ENCODE measurements at regions not wholly inside any gene's neighbourhood (a gene's known extent, or its start where the extent isn't known, plus 50 kb on each side); places are given as distances from the start of the nearest gene placed in this dataset.
A peak's percentile ranks its signal among the peaks of the same experiment; 100 is the strongest.

- no peak overlapping the region for H3K4me3 Mint-ChIP-seq
- no peaks in the 10 kb centered on the region for H3K9me3 Mint-ChIP-seq
- peaks cover 7% of the 10 kb centered on the region for H3K27me3 Mint-ChIP-seq
- H3K4me1 Mint-ChIP-seq = no peaks in the 10 kb centered on the region
- no peak overlapping the region for H3K27ac Mint-ChIP-seq
- H3K36me3 Mint-ChIP-seq (ENCODE audit: low read depth) = no peaks in the 10 kb centered on the region
- ATAC-seq (replicated peaks) = no peak
These were observed 366.5 kb downstream of the KCTD12 start for GRCh38 chr13:76519685-76520084.

GRCh38 chr13:76516586-76516985 lies 369.6 kb downstream of the KCTD12 start:
- Mint-ChIP-seq H3K27ac (no peak overlapping the region), H3K4me3 (no peak overlapping the region), H3K9me3 (no peaks in the 10 kb centered on the region), H3K4me1 (no peaks in the 10 kb centered on the region), H3K27me3 (peaks cover 12% of the 10 kb centered on the region), H3K36me3 (ENCODE audit: low read depth) (no peaks in the 10 kb centered on the region)
- ATAC-seq (replicated peaks) = no peak

GRCh38 chr13:76516013-76516412 lies 370.2 kb downstream of the KCTD12 start:
- H3K4me3 Mint-ChIP-seq = no peak overlapping the region
- H3K27ac Mint-ChIP-seq = no peak overlapping the region
- H3K4me1 Mint-ChIP-seq = no peaks in the 10 kb centered on the region
- no peaks in the 10 kb centered on the region for H3K36me3 Mint-ChIP-seq (ENCODE audit: low read depth)
- H3K27me3 Mint-ChIP-seq = peaks cover 12% of the 10 kb centered on the region
- ATAC-seq (replicated peaks) = no peak
- H3K9me3 Mint-ChIP-seq = no peaks in the 10 kb centered on the region

- Mint-ChIP-seq H3K27me3 (peaks cover 12% of the 10 kb centered on the region), H3K27ac (no peak overlapping the region)
These were observed 373.5 kb downstream of the KCTD12 start for GRCh38 chr13:76512721-76513145.

GRCh38 chr13:76505437-76505836 lies 380.8 kb downstream of the KCTD12 start:
- Mint-ChIP-seq H3K27ac (no peak overlapping the region), H3K36me3 (ENCODE audit: low read depth) (no peaks in the 10 kb centered on the region), H3K27me3 (no peaks in the 10 kb centered on the region), H3K4me3 (no peak overlapping the region), H3K4me1 (no peaks in the 10 kb centered on the region), H3K9me3 (no peaks in the 10 kb centered on the region)
- no peak for ATAC-seq (replicated peaks)

More at GRCh38 chr13:76512721-76513145, 373.5 kb downstream of the KCTD12 start:
- ATAC-seq (replicated peaks) = no peak
- no peak overlapping the region for H3K4me3 Mint-ChIP-seq
- no peaks in the 10 kb centered on the region for H3K36me3 Mint-ChIP-seq (ENCODE audit: low read depth)
- no peaks in the 10 kb centered on the region for H3K4me1 Mint-ChIP-seq
- H3K9me3 Mint-ChIP-seq = no peaks in the 10 kb centered on the region

GRCh38 chr13:76503766-76504165 lies 382.4 kb downstream of the KCTD12 start:
- Mint-ChIP-seq H3K36me3 (ENCODE audit: low read depth) (no peaks in the 10 kb centered on the region), H3K4me3 (no peak overlapping the region), H3K27ac (no peak overlapping the region), H3K27me3 (no peaks in the 10 kb centered on the region), H3K9me3 (no peaks in the 10 kb centered on the region), H3K4me1 (no peaks in the 10 kb centered on the region)
- ATAC-seq (replicated peaks) = no peak

GRCh38 chr13:76503291-76503690 lies 382.9 kb downstream of the KCTD12 start:
- H3K36me3 Mint-ChIP-seq (ENCODE audit: low read depth) = no peaks in the 10 kb centered on the region
- H3K27ac Mint-ChIP-seq = no peak overlapping the region
- no peak overlapping the region for H3K4me3 Mint-ChIP-seq
- H3K9me3 Mint-ChIP-seq = no peaks in the 10 kb centered on the region
- peaks cover under 1% of the 10 kb centered on the region for H3K27me3 Mint-ChIP-seq
- no peak for ATAC-seq (replicated peaks)
- no peaks in the 10 kb centered on the region for H3K4me1 Mint-ChIP-seq

- no peaks in the 10 kb centered on the region for H3K36me3 Mint-ChIP-seq (ENCODE audit: low read depth)
- peaks cover 10% of the 10 kb centered on the region for H3K27me3 Mint-ChIP-seq
- H3K4me1 Mint-ChIP-seq = no peaks in the 10 kb centered on the region
- no peak overlapping the region for H3K4me3 Mint-ChIP-seq
- no peaks in the 10 kb centered on the region for H3K9me3 Mint-ChIP-seq
- H3K27ac Mint-ChIP-seq = no peak overlapping the region
- no peak for ATAC-seq (replicated peaks)
These were observed 385.3 kb downstream of the KCTD12 start for GRCh38 chr13:76500894-76501293.

GRCh38 chr13:76499891-76500290 lies 386.3 kb downstream of the KCTD12 start:
- no peak overlapping the region for H3K4me3 Mint-ChIP-seq
- no peaks in the 10 kb centered on the region for H3K36me3 Mint-ChIP-seq (ENCODE audit: low read depth)
- no peaks in the 10 kb centered on the region for H3K4me1 Mint-ChIP-seq
- no peak overlapping the region for H3K27ac Mint-ChIP-seq
- H3K9me3 Mint-ChIP-seq = no peaks in the 10 kb centered on the region
- no peak for ATAC-seq (replicated peaks)
- H3K27me3 Mint-ChIP-seq = peaks cover 10% of the 10 kb centered on the region

- Mint-ChIP-seq H3K9me3 (no peaks in the 10 kb centered on the region), H3K4me3 (no peak overlapping the region), H3K27ac (no peak overlapping the region), H3K4me1 (no peaks in the 10 kb centered on the region), H3K36me3 (ENCODE audit: low read depth) (no peaks in the 10 kb centered on the region), H3K27me3 (peaks cover 20% of the 10 kb centered on the region)
- no peak for ATAC-seq (replicated peaks)
These were observed 396.9 kb downstream of the KCTD12 start for GRCh38 chr13:76489274-76489673.

GRCh38 chr13:76481738-76482137 lies 404.5 kb downstream of the KCTD12 start:
- no peak for ATAC-seq (replicated peaks)
- no peak overlapping the region for H3K4me3 Mint-ChIP-seq
- H3K27me3 Mint-ChIP-seq = peaks cover 9% of the 10 kb centered on the region
- no peaks in the 10 kb centered on the region for H3K4me1 Mint-ChIP-seq
- no peak overlapping the region for H3K27ac Mint-ChIP-seq
- no peaks in the 10 kb centered on the region for H3K9me3 Mint-ChIP-seq
- no peaks in the 10 kb centered on the region for H3K36me3 Mint-ChIP-seq (ENCODE audit: low read depth)

GRCh38 chr13:76474966-76475365 lies 411.2 kb downstream of the KCTD12 start:
- Mint-ChIP-seq H3K4me1 (no peaks in the 10 kb centered on the region), H3K36me3 (ENCODE audit: low read depth) (no peaks in the 10 kb centered on the region), H3K27ac (no peak overlapping the region), H3K9me3 (no peaks in the 10 kb centered on the region), H3K27me3 (peaks cover 7% of the 10 kb centered on the region), H3K4me3 (no peak overlapping the region)
- no peak for ATAC-seq (replicated peaks)

- Mint-ChIP-seq H3K27ac (no peak overlapping the region), H3K36me3 (ENCODE audit: low read depth) (no peaks in the 10 kb centered on the region), H3K4me3 (no peak overlapping the region), H3K4me1 (no peaks in the 10 kb centered on the region), H3K27me3 (peaks cover 7% of the 10 kb centered on the region), H3K9me3 (no peaks in the 10 kb centered on the region)
- no peak for ATAC-seq (replicated peaks)
These were observed 411.8 kb downstream of the KCTD12 start for GRCh38 chr13:76474356-76474755.

GRCh38 chr13:76473552-76474134 lies 412.6 kb downstream of the KCTD12 start:
- no peaks in the 10 kb centered on the region for H3K9me3 Mint-ChIP-seq
- ATAC-seq (replicated peaks) = peak; percentile 88
- no peak overlapping the region for H3K27ac Mint-ChIP-seq

GRCh38 chr13:76472916-76473315 lies 413.3 kb downstream of the KCTD12 start:
- Mint-ChIP-seq H3K36me3 (ENCODE audit: low read depth) (no peaks in the 10 kb centered on the region), H3K4me3 (no peak overlapping the region), H3K27me3 (peaks cover 10% of the 10 kb centered on the region), H3K27ac (no peak overlapping the region), H3K9me3 (no peaks in the 10 kb centered on the region), H3K4me1 (no peaks in the 10 kb centered on the region)
- no peak for ATAC-seq (replicated peaks)

More at GRCh38 chr13:76473552-76474134, 412.6 kb downstream of the KCTD12 start:
- Mint-ChIP-seq H3K36me3 (ENCODE audit: low read depth) (no peaks in the 10 kb centered on the region), H3K4me3 (no peak overlapping the region), H3K27me3 (peaks cover 7% of the 10 kb centered on the region), H3K4me1 (no peaks in the 10 kb centered on the region)

GRCh38 chr13:76471486-76471885 lies 414.7 kb downstream of the KCTD12 start:
- Mint-ChIP-seq H3K27me3 (peaks cover 15% of the 10 kb centered on the region), H3K4me1 (no peaks in the 10 kb centered on the region), H3K9me3 (no peaks in the 10 kb centered on the region), H3K4me3 (no peak overlapping the region), H3K36me3 (ENCODE audit: low read depth) (no peaks in the 10 kb centered on the region), H3K27ac (no peak overlapping the region)
- no peak for ATAC-seq (replicated peaks)
